ENCODE measurements at regions not wholly inside any gene's neighbourhood (a gene's known extent, or its start where the extent isn't known, plus 50 kb on each side); places are given as distances from the start of the nearest gene placed in this dataset.

- no peaks in the 10 kb centered on the region for H3K4me1 ChIP-seq (ENCODE audit: control insufficient read depth, insufficient read depth, low read length)
- no peak overlapping the region for H3K27ac Mint-ChIP-seq
- H3K36me3 Mint-ChIP-seq: no peaks in the 10 kb centered on the region
- H3K4me3 ChIP-seq (ENCODE audit: low read length): no peak overlapping the region
- no peak overlapping the region for H3K4me3 Mint-ChIP-seq
- H3K27me3 ChIP-seq (ENCODE audit: control insufficient read depth, insufficient read depth, low read length): no peaks in the 10 kb centered on the region
- no peaks in the 10 kb centered on the region for H3K9me3 ChIP-seq (ENCODE audit: control insufficient read depth, insufficient read depth, low read length)
- H3K4me1 Mint-ChIP-seq: no peaks in the 10 kb centered on the region
- peaks cover 5 to 8% of the 10 kb centered on the region in 2 donors for H3K27me3 Mint-ChIP-seq (ENCODE audit: low read depth in 2 of 2)
- ATAC-seq: peak in 1 of 3 donors; percentile 9
- TF ChIP-seq CTCF (IDR thresholded peaks at IDR 0.05): no peak
- 95% methylated on average over 2 of the region's 5 CpGs for WGBS (ENCODE audit: insufficient coverage)
- intact Hi-C loops (cut with micrococcal nuclease): no loop called here
- H3K36me3 ChIP-seq (ENCODE audit: control insufficient read depth, insufficient read depth, low read length): no peaks in the 10 kb centered on the region
- DNase-seq: no peak
- no peaks in the 10 kb centered on the region for H3K9me3 Mint-ChIP-seq
- H3K27ac ChIP-seq (ENCODE audit: low read length): no peak overlapping the region
Observed at GRCh38 chr2:236321415-236321814, 57.2 kb upstream of the ASB18 start.

DNA sequence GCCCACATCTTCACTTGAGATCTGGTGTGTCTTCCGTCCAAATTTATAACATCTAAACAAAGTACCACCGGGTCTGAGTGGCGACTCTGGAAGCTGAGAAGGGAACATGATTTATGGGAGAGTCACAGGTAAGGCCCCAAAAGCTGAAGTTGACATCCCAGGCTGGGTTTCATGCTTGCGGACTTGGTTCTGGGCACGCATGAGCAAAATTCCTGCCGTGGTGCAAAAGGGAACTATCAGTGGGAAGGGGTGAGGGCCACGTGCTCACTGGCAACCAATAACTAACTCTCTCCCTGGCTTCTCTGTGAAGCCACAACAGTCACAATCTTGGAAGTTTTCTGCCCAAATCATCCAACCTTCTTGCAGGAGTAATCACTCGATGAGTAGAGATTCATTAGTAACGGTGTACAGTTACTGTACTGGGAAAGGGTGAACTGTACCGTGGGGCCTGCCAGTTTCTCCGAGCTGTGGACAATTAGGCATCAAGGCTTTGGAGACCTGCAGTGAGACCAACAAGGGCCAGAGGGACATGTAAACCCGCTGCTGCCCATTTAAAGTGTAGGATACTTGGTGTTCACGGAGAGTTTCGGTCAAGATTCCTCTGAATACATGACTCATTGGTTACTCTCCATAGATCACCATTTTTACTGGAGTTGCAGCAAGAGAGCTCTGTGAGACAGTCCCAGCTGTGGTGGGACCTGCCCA lies 69.4 kb upstream of the ASB18 start:
- Histone ChIP-seq H3K36me3 (ENCODE audit: control insufficient read depth, insufficient read depth, low read length) (no peaks in the 10 kb centered on the region), H3K4me3 (ENCODE audit: low read length) (no peak overlapping the region), H3K9me3 (ENCODE audit: control insufficient read depth, insufficient read depth, low read length) (no peaks in the 10 kb centered on the region), H3K27ac (ENCODE audit: low read length) (no peak overlapping the region), H3K27me3 (ENCODE audit: control insufficient read depth, insufficient read depth, low read length) (no peaks in the 10 kb centered on the region), H3K4me1 (ENCODE audit: control insufficient read depth, insufficient read depth, low read length) (no peaks in the 10 kb centered on the region)
- no peak for ATAC-seq
- no peak overlapping the region for H3K4me3 Mint-ChIP-seq
- TF ChIP-seq CTCF (IDR thresholded peaks at IDR 0.05): no peak
- H3K27me3 Mint-ChIP-seq (ENCODE audit: low read depth in 2 of 2): peaks cover 12 to 25% of the 10 kb centered on the region in 2 donors
- 83% methylated on average over 14 of the region's 14 CpGs for WGBS (ENCODE audit: insufficient coverage)
- H3K9me3 Mint-ChIP-seq: no peaks in the 10 kb centered on the region
- no peak for DNase-seq
- H3K36me3 Mint-ChIP-seq: no peaks in the 10 kb centered on the region
- H3K4me1 Mint-ChIP-seq: no peaks in the 10 kb centered on the region
- intact Hi-C loops (cut with micrococcal nuclease): no loop called here
- H3K27ac Mint-ChIP-seq: no peak overlapping the region

GRCh38 chr2:236334122-236334876 lies 70.1 kb upstream of the ASB18 start:
- H3K4me1 ChIP-seq (ENCODE audit: control insufficient read depth, insufficient read depth, low read length): no peaks in the 10 kb centered on the region
- peaks cover 7 to 18% of the 10 kb centered on the region in 2 donors for H3K27me3 Mint-ChIP-seq (ENCODE audit: low read depth in 2 of 2)
- H3K9me3 ChIP-seq (ENCODE audit: control insufficient read depth, insufficient read depth, low read length): no peaks in the 10 kb centered on the region
- H3K27ac ChIP-seq (ENCODE audit: low read length): no peak overlapping the region
- no peak overlapping the region for H3K4me3 Mint-ChIP-seq
- H3K36me3 Mint-ChIP-seq: no peaks in the 10 kb centered on the region
- no peaks in the 10 kb centered on the region for H3K36me3 ChIP-seq (ENCODE audit: control insufficient read depth, insufficient read depth, low read length)
- WGBS (ENCODE audit: insufficient coverage): 82% methylated on average over 9 of the region's 10 CpGs
- no peaks in the 10 kb centered on the region for H3K4me1 Mint-ChIP-seq
- H3K27ac Mint-ChIP-seq: no peak overlapping the region
- H3K9me3 Mint-ChIP-seq: no peaks in the 10 kb centered on the region
- H3K27me3 ChIP-seq (ENCODE audit: control insufficient read depth, insufficient read depth, low read length): no peaks in the 10 kb centered on the region
- TF ChIP-seq CTCF (IDR thresholded peaks at IDR 0.05): no peak
- intact Hi-C loops (cut with micrococcal nuclease): no loop called here
- ATAC-seq: no peak
- H3K4me3 ChIP-seq (ENCODE audit: low read length): no peak overlapping the region
- DNase-seq: no peak
